ENCODE measurements at regions not wholly inside any gene's neighbourhood (a gene's known extent, or its start where the extent isn't known, plus 50 kb on each side); places are given as distances from the start of the nearest gene placed in this dataset.

- ATAC-seq: no peak
- H3K27ac ChIP-seq (ENCODE audit: extremely low read depth, low read depth, low read length): no peak overlapping the region
- CTCF ChIA-PET (ENCODE audit: low intra/inter-chr PET ratio): no interaction called here
- H2AFZ ChIP-seq (ENCODE audit: low read depth, low read length): no peak overlapping the region
- POLR2A ChIA-PET: no interaction called here
- H3K79me2 ChIP-seq (ENCODE audit: control insufficient read depth, insufficient read depth, low read length): no peaks in the 10 kb centered on the region
- BruUV-seq (replicated peaks): no TSS peak
- FAIRE-seq: no peak
- WGBS (ENCODE audit: insufficient coverage, low coverage, missing lambda C conversion rate): 0% methylated on average over 9 of the region's 11 CpGs
- intact Hi-C loops (cut with micrococcal nuclease) (no loop called here), in situ Hi-C loops (cut with MboI) (no loop called here)
- TF ChIP-seq NR2F6 (CRISPR knock-in tag; IDR thresholded peaks at IDR 0.05): no peak
- H3K9me3 ChIP-seq (replicated peaks; ENCODE audit: control insufficient read depth, insufficient read depth, low read depth, low read length): peaks cover 2% of the 10 kb centered on the region; the same call in 1 of the 2 replicates
- H3K9ac ChIP-seq (ENCODE audit: insufficient read depth in 1 of 2, low read depth in 2 of 2, low read length in 2 of 2): no peak overlapping the region
- DNase-seq (ENCODE audit: extremely low read depth in 1 of 4, low spot score in 3 of 4): no peak
- no peaks in the 10 kb centered on the region for H3K4me1 ChIP-seq (replicated peaks in 1 of 2; ENCODE audit: control insufficient read depth in 2 of 2, insufficient read depth in 2 of 2, low read length in 2 of 2)
- no peaks in the 10 kb centered on the region for H3K27me3 ChIP-seq (ENCODE audit: control insufficient read depth in 2 of 2, insufficient read depth in 2 of 2, low read length in 2 of 2)
- no peaks in the 10 kb centered on the region for H3K36me3 ChIP-seq (ENCODE audit: control insufficient read depth, insufficient read depth, low read length)
- H3K4me2 ChIP-seq (ENCODE audit: insufficient read depth, low read length): no peak overlapping the region
- H4K20me1 ChIP-seq (replicated peaks; ENCODE audit: control insufficient read depth, insufficient read depth, low read length): no peaks in the 10 kb centered on the region
- no peak overlapping the region for H3K4me3 ChIP-seq
- H3K9me1 ChIP-seq (ENCODE audit: control insufficient read depth, insufficient read depth, low read length): no peaks in the 10 kb centered on the region
Observed at GRCh38 chr16:61050547-61050946, 985.7 kb downstream of the CDH8 start.

- ChIA-PET POLR2A (no interaction called here), CTCF (ENCODE audit: low intra/inter-chr PET ratio) (interaction anchor here (0.6 kb wide), 1 partner anchor 1716 kb away, joined by 3 read pairs; no protein-coding TSS in a partner anchor)
- Histone ChIP-seq H4K20me1 (replicated peaks; ENCODE audit: control insufficient read depth, insufficient read depth, low read length) (no peaks in the 10 kb centered on the region), H3K4me2 (ENCODE audit: insufficient read depth, low read length) (no peak overlapping the region), H3K27me3 (ENCODE audit: control insufficient read depth in 2 of 2, insufficient read depth in 2 of 2, low read length in 2 of 2) (no peaks in the 10 kb centered on the region), H3K36me3 (ENCODE audit: control insufficient read depth, insufficient read depth, low read length) (no peaks in the 10 kb centered on the region), H3K27ac (ENCODE audit: extremely low read depth, low read depth, low read length) (no peak overlapping the region), H2AFZ (ENCODE audit: low read depth, low read length) (no peak overlapping the region), H3K4me3 (no peak overlapping the region), H3K4me1 (replicated peaks in 1 of 2; ENCODE audit: control insufficient read depth in 2 of 2, insufficient read depth in 2 of 2, low read length in 2 of 2) (no peaks in the 10 kb centered on the region), H3K9me3 (replicated peaks; ENCODE audit: control insufficient read depth, insufficient read depth, low read depth, low read length) (no peaks in the 10 kb centered on the region; the same call in 1 of the 2 replicates), H3K79me2 (ENCODE audit: control insufficient read depth, insufficient read depth, low read length) (no peaks in the 10 kb centered on the region), H3K9me1 (ENCODE audit: control insufficient read depth, insufficient read depth, low read length) (no peaks in the 10 kb centered on the region), H3K9ac (ENCODE audit: insufficient read depth in 1 of 2, low read depth in 2 of 2, low read length in 2 of 2) (no peak overlapping the region)
- ATAC-seq (no peak), FAIRE-seq (no peak), DNase-seq (ENCODE audit: extremely low read depth in 1 of 4, low spot score in 3 of 4) (no peak)
- in situ Hi-C loops (cut with MboI) (no loop called here), intact Hi-C loops (cut with micrococcal nuclease) (no loop called here)
- TF ChIP-seq TFE3 (CRISPR knock-in tag; IDR thresholded peaks at IDR 0.05) (peak; percentile 87), ZNF184 (CRISPR knock-in tag; IDR thresholded peaks at IDR 0.05) (no peak)
- BruUV-seq (replicated peaks): no TSS peak
- WGBS (ENCODE audit: insufficient coverage, low coverage, missing lambda C conversion rate): 0% methylated on average over 4 of the region's 4 CpGs
Observed at GRCh38 chr16:61045931-61046330, 990.3 kb downstream of the CDH8 start.
